ENCODE measurements at regions not wholly inside any gene's neighbourhood (a gene's known extent, or its start where the extent isn't known, plus 50 kb on each side); places are given as distances from the start of the nearest gene placed in this dataset.
A peak's percentile ranks its signal among the peaks of the same experiment; 100 is the strongest.
"Not testable (repeated sequence)": the region's sequence is repeated elsewhere in the genome, so short reads cannot be mapped to it uniquely, and the experiment has no call there.

- intact Hi-C loops (cut with micrococcal nuclease) = loop anchor here (10.0 kb wide), 1 partner anchor 414 kb away; no protein-coding TSS in a partner anchor
- Mint-ChIP-seq H3K4me3 (no peak overlapping the region), H3K27ac (no peak overlapping the region), H3K27me3 (no peaks in the 10 kb centered on the region), H3K4me1 (peaks cover 22% of the 10 kb centered on the region), H3K9me3 (no peaks in the 10 kb centered on the region), H3K36me3 (ENCODE audit: low read depth) (peaks cover 3% of the 10 kb centered on the region)
- DNase-seq (no peak), ATAC-seq (ENCODE audit: low read depth) (no peak)
- TF ChIP-seq CTCF (IDR thresholded peaks at IDR 0.05) = no peak
- CTCF ChIA-PET = no interaction called here
- POLR2A ChIA-PET = interaction anchor here (0.6 to 2.0 kb wide), 7 partner anchors 10 to 234 kb away, joined by 3 to 10 read pairs (median 5); partner anchors contain the start of gene RESF1
These were observed 89.9 kb upstream of the AMN1 start for GRCh38 chr12:31818623-31819268.

- no peak for DNase-seq
- no peaks in the 10 kb centered on the region for H3K27me3 Mint-ChIP-seq
- intact Hi-C loops (cut with micrococcal nuclease) = loop anchor here (10.0 kb wide), 1 partner anchor 412 kb away; no protein-coding TSS in a partner anchor
- peak; percentile 14 for ATAC-seq (ENCODE audit: low read depth)
- no peak overlapping the region for H3K4me3 Mint-ChIP-seq
- ChIA-PET CTCF (no interaction called here), POLR2A (interaction anchor here (0.6 to 1.9 kb wide), 10 partner anchors 8 to 142 kb away, joined by 3 to 9 read pairs (median 4); partner anchors contain the start of genes AMN1 and RESF1)
- H3K9me3 Mint-ChIP-seq = no peaks in the 10 kb centered on the region
- H3K4me1 Mint-ChIP-seq = peaks cover 32% of the 10 kb centered on the region
- peak overlapping the region; percentile 79 for H3K27ac Mint-ChIP-seq
- TF ChIP-seq CTCF (IDR thresholded peaks at IDR 0.05) = no peak
- H3K36me3 Mint-ChIP-seq (ENCODE audit: low read depth) = peaks cover 3% of the 10 kb centered on the region
These were observed 88.3 kb upstream of the AMN1 start for GRCh38 chr12:31817120-31817519.

- Mint-ChIP-seq H3K9me3 (no peaks in the 10 kb centered on the region), H3K36me3 (ENCODE audit: low read depth) (peaks cover 3% of the 10 kb centered on the region), H3K27ac (no peak overlapping the region), H3K4me1 (peaks cover 34% of the 10 kb centered on the region), H3K4me3 (no peak overlapping the region), H3K27me3 (no peaks in the 10 kb centered on the region)
- intact Hi-C loops (cut with micrococcal nuclease) = loop anchor here (10.0 kb wide), 1 partner anchor 410 kb away; no protein-coding TSS in a partner anchor
- TF ChIP-seq CTCF (IDR thresholded peaks at IDR 0.05) = no peak
- POLR2A ChIA-PET = interaction anchor here (0.6 to 1.4 kb wide), 8 partner anchors 15 to 145 kb away, joined by 3 to 9 read pairs (median 4); partner anchors contain the start of gene RESF1
- no peak for ATAC-seq (ENCODE audit: low read depth)
- CTCF ChIA-PET = no interaction called here
- no peak for DNase-seq
These were observed 86.3 kb upstream of the AMN1 start for GRCh38 chr12:31815096-31815495.

GRCh38 chr12:31813305-31813704 lies 84.5 kb upstream of the AMN1 start:
- ATAC-seq (ENCODE audit: low read depth) (no peak), DNase-seq (no peak)
- Mint-ChIP-seq H3K9me3 (no peaks in the 10 kb centered on the region), H3K36me3 (ENCODE audit: low read depth) (peaks cover 3% of the 10 kb centered on the region), H3K4me1 (peaks cover 45% of the 10 kb centered on the region), H3K27me3 (no peaks in the 10 kb centered on the region), H3K4me3 (no peak overlapping the region), H3K27ac (peak overlapping the region; percentile 69)
- no peak for TF ChIP-seq CTCF (IDR thresholded peaks at IDR 0.05)
- intact Hi-C loops (cut with micrococcal nuclease) = loop anchor here (1.0 to 10.0 kb wide), 2 partner anchors 12 to 409 kb away; no protein-coding TSS in a partner anchor
- POLR2A ChIA-PET = interaction anchor here (0.7 to 3.0 kb wide), 2 partner anchors 83 to 85 kb away, joined by 3 to 25 read pairs; partner anchors contain the start of gene AMN1
- CTCF ChIA-PET = no interaction called here

GRCh38 chr12:31807773-31808097 lies 78.9 kb upstream of the AMN1 start:
- ATAC-seq (ENCODE audit: low read depth) (no peak), DNase-seq (no peak)
- no peaks in the 10 kb centered on the region for H3K27me3 Mint-ChIP-seq
- intact Hi-C loops (cut with micrococcal nuclease) = loop anchor here (1.0 kb wide), 2 partner anchors 58 to 92 kb away; no protein-coding TSS in a partner anchor
- peaks cover 62% of the 10 kb centered on the region for H3K4me1 Mint-ChIP-seq
- H3K27ac Mint-ChIP-seq = peak overlapping the region; percentile 96
- no peaks in the 10 kb centered on the region for H3K9me3 Mint-ChIP-seq
- ChIA-PET CTCF (interaction anchor here (1.2 to 2.0 kb wide), 2 partner anchors 62 to 125 kb away, joined by 3 to 7 read pairs; no protein-coding TSS in a partner anchor), POLR2A (interaction anchor here (0.5 to 6.6 kb wide), 26 partner anchors 26 to 458 kb away, joined by 3 to 92 read pairs (median 4); partner anchors contain the start of genes AMN1 and RESF1)
- no peak for TF ChIP-seq CTCF (IDR thresholded peaks at IDR 0.05)
- H3K4me3 Mint-ChIP-seq = peak overlapping the region; percentile 83
- H3K36me3 Mint-ChIP-seq (ENCODE audit: low read depth) = peaks cover 1% of the 10 kb centered on the region

GRCh38 chr12:31807081-31807772 lies 78.4 kb upstream of the AMN1 start:
- H3K27me3 Mint-ChIP-seq; DNase-seq; H3K9me3 Mint-ChIP-seq; H3K36me3 Mint-ChIP-seq (ENCODE audit: low read depth); ATAC-seq (ENCODE audit: low read depth): not testable (repeated sequence)
- H3K27ac Mint-ChIP-seq = peak overlapping the region; percentile 96
- H3K4me1 Mint-ChIP-seq = peaks cover 61% of the 10 kb centered on the region
- intact Hi-C loops (cut with micrococcal nuclease) = loop anchor here (1.0 kb wide), 2 partner anchors 58 to 92 kb away; no protein-coding TSS in a partner anchor
- ChIA-PET POLR2A (interaction anchor here (0.5 to 6.6 kb wide), 23 partner anchors 26 to 458 kb away, joined by 3 to 92 read pairs (median 4); partner anchors contain the start of genes AMN1 and RESF1), CTCF (interaction anchor here (0.6 to 1.2 kb wide), 2 partner anchors 58 to 61 kb away, joined by 3 read pairs; no protein-coding TSS in a partner anchor)
- peak overlapping the region; percentile 83 for H3K4me3 Mint-ChIP-seq

GRCh38 chr12:31805681-31806080 lies 76.9 kb upstream of the AMN1 start:
- DNase-seq; H3K9me3 Mint-ChIP-seq; H3K27me3 Mint-ChIP-seq; H3K4me3 Mint-ChIP-seq; CTCF ChIA-PET; ATAC-seq (ENCODE audit: low read depth); intact Hi-C loops (cut with micrococcal nuclease); H3K36me3 Mint-ChIP-seq (ENCODE audit: low read depth): not testable (repeated sequence)
- POLR2A ChIA-PET = interaction anchor here (1.7 kb wide), 1 partner anchor 59 kb away, joined by 6 read pairs; no protein-coding TSS in a partner anchor
- Mint-ChIP-seq H3K4me1 (peaks cover 58% of the 10 kb centered on the region), H3K27ac (peak overlapping the region; percentile 46)
